Fibroblast of the aortic adventitia (primary cell): ENCODE measurements at regions not wholly inside any gene's neighbourhood (a gene's known extent, or its start where the extent isn't known, plus 50 kb on each side); places are given as distances from the start of the nearest gene placed in this dataset.
"Not testable (repeated sequence)": the region's sequence is repeated elsewhere in the genome, so short reads cannot be mapped to it uniquely, and the experiment has no call there.

Experiments used
- DNase-seq: peaks from one replicate; pipeline ENCODE4 v3.0.0-alpha.2; 2010; ENCODE audit warnings: low read depth
- H3K4me3 ChIP-seq: 2 replicates; pipeline ENCODE4 v1.5.1; 2011; ENCODE audit warnings: low read depth, mild to moderate bottlenecking, control low read depth, low read length, moderate library complexity
- TF ChIP-seq, protein P1 (sequence below): IDR thresholded peaks from 2 replicates; pipeline ENCODE4 v1.5.1; 2011; ENCODE audit warnings: mild to moderate bottlenecking, low read length, control low read depth, inconsistent platforms; ENCODE audit not compliant: insufficient read depth

DNA sequence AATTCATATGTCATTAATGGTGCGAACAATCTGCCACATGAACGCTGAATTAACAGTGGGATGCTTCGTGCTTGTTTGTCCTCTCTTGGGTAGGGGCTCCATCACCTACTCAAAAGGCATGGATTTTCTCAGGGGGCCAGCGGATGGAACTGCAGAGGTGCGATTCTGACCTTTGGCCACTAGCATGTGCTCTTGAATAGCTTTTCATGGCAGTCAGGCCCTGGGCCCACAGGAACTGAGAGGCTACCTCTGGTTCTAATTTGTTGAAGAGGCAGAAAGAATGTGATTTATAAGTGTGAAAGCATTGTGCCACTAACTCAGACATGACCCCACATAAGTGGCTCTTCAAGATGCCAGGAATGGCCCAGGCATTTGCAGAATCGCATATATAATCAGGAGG is 283.2 kb downstream of the INSIG2 start:
- H3K4me3 ChIP-seq = no peak overlapping the region
- TF ChIP-seq, protein P1, sequence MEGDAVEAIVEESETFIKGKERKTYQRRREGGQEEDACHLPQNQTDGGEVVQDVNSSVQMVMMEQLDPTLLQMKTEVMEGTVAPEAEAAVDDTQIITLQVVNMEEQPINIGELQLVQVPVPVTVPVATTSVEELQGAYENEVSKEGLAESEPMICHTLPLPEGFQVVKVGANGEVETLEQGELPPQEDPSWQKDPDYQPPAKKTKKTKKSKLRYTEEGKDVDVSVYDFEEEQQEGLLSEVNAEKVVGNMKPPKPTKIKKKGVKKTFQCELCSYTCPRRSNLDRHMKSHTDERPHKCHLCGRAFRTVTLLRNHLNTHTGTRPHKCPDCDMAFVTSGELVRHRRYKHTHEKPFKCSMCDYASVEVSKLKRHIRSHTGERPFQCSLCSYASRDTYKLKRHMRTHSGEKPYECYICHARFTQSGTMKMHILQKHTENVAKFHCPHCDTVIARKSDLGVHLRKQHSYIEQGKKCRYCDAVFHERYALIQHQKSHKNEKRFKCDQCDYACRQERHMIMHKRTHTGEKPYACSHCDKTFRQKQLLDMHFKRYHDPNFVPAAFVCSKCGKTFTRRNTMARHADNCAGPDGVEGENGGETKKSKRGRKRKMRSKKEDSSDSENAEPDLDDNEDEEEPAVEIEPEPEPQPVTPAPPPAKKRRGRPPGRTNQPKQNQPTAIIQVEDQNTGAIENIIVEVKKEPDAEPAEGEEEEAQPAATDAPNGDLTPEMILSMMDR = peak; percentile 96
- DNase-seq = peak; percentile 78

DNA sequence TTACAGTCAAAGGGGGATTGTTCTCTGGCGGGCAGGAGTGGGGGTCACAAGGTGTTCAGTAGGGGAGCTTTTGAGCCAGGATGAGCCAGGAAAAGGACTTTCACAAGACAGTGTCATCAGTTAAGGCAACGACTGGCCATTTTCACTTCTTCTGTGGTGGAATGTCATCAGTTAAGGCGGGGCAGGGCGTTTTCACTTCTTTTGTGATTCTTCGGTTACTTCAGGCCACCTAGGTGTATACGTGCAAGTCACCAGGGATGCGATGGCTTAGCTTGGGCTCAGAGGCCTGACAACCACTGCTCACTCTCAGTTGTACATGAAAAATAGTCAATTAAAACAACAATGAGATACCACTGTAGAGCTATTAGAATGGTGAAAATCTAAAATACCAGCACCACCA is 281.2 kb downstream of the INSIG2 start:
- DNase-seq = not testable (repeated sequence)

DNA sequence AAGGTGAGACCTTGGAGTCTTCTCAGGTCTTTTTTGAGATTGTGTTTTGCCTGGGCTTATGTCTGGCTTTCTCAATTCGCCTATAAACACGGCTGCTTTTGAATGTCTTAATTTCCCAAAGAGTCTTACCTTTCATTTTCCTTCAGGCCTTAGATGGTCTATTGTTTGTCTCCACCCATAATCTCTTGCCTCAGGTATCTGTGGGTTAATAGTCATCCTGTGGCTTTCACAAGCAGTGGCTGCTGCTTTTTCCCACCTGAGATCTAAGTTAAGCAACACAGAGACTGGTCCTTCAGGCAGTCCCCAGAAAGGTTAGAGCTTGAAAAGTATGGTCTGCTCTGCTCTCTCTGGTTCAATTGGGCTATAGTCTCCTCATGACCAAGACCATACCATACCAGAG is 275.3 kb downstream of the INSIG2 start:
- no peak overlapping the region for H3K4me3 ChIP-seq
- TF ChIP-seq, protein P1 = no peak
- DNase-seq = no peak

More for the DNA sequence above, 281.2 kb downstream of the INSIG2 start:
- not testable (repeated sequence) for H3K4me3 ChIP-seq

DNA sequence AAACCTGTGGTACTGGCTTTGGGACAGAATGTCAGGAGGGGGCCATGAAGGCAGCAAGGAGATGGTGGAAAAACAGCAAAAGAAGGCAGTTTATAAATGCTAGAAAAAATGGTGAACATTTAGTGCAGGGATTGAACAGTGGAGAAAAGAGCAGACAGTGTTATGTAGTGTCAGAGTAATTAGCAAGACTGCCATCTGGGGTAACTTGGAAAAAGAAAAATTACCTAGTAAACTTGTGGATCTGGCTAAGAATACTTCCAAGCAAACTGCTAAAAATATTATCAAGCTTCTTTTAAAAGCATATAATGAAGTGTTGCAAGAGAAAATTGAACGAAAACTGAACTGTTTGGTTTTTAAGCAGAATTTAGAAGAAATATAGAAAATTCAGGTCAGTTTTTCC is 267.8 kb downstream of the INSIG2 start:
- TF ChIP-seq, protein P1 = no peak
- no peak for DNase-seq

DNA sequence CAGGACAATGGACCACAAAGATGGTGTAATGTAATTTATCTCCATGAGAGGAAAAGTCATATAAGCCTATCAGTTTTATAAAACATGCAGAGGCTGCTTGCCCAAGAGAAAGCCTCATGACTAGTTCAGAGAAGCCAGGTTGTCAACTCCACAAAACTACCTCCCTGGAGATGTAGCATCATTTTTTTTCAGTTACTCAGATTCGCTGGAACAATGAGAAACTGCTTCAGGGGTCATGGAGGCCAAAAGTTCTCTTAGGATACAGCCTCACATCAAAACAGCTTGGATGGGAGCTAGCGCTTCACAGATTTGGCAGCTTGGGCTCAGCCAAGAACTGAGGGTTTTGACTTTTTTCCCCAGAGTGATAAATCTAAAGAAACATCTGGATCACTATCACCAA is 263.5 kb downstream of the INSIG2 start:
- H3K4me3 ChIP-seq = no peak overlapping the region
- peak; percentile 86 for DNase-seq
- TF ChIP-seq, protein P1 = no peak

More for the DNA sequence above, 267.8 kb downstream of the INSIG2 start:
- H3K4me3 ChIP-seq = no peak overlapping the region

DNA sequence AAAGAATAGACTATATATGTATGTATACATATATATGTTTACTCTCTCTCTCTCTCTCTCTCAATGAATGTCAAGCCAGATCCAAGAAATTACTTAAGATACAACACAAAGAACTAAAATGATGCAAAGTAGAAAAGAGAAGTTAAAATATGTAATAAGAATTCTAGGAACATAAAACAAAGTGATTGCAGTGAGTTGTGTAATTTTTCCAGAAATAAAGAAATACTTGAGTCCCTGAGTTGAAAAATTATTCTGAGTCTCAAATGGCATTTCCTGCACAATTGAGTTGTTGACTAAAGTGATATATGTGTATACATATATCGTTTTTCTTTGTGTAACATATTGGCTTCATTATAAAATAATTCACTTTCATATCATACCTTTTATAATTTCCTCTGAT is 262.4 kb downstream of the INSIG2 start:
- no peak overlapping the region for H3K4me3 ChIP-seq
- TF ChIP-seq, protein P1 = no peak
- peak; percentile 26 for DNase-seq

DNA sequence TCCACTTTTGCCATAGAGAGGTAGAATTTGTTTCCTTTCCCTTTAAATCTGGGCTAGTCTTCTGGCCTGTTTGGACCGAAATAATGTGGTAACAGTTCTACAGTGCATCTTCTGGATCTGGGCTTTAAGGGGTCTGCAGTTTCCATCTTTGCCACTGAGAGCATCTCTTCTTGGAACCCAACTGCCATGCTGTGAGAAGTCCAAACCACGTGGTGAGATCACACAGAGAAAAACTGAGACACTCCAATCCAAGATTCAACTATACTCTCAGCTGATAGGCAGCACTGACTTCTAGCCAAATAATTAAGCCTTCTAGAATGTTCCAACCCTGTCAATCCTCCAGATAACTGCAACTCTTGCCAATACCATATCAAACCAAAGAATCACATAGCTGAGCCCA is 261.1 kb downstream of the INSIG2 start:
- TF ChIP-seq, protein P1 = no peak
- no peak overlapping the region for H3K4me3 ChIP-seq

More for the DNA sequence above, 261.1 kb downstream of the INSIG2 start:
- DNase-seq = no peak
